Activated naive CD4-positive, alpha-beta T cell treated with Interleukin-2 at 50 U/mL for 16 hours (primary cell): ENCODE measurements at regions not wholly inside any gene's neighbourhood (a gene's known extent, or its start where the extent isn't known, plus 50 kb on each side); places are given as distances from the start of the nearest gene placed in this dataset.
"Not testable (repeated sequence)": the region's sequence is repeated elsewhere in the genome, so short reads cannot be mapped to it uniquely, and the experiment has no call there.

Source experiments
- DNase-seq: peaks from one replicate; pipeline ENCODE4 v3.0.0-alpha.2; 2020

GRCh38 chr16:59941594-59941993 is 1207.5 kb upstream of the GOT2 start:
- no peak for DNase-seq

- DNase-seq = no peak
Observed at GRCh38 chr16:59920054-59920453, 1185.9 kb upstream of the GOT2 start.

GRCh38 chr16:59913666-59914065 is 1179.5 kb upstream of the GOT2 start:
- no peak for DNase-seq

- no peak for DNase-seq
Observed at GRCh38 chr16:59909262-59909661, 1175.1 kb upstream of the GOT2 start.

- DNase-seq = no peak
Observed at GRCh38 chr16:59907611-59908010, 1173.5 kb upstream of the GOT2 start.

- DNase-seq = no peak
Observed at GRCh38 chr16:59905606-59906005, 1171.5 kb upstream of the GOT2 start.

- no peak for DNase-seq
Observed at GRCh38 chr16:59905131-59905530, 1171.0 kb upstream of the GOT2 start.

GRCh38 chr16:59899940-59900339 is 1165.8 kb upstream of the GOT2 start:
- DNase-seq = no peak

- no peak for DNase-seq
Observed at GRCh38 chr16:59892376-59892775, 1158.3 kb upstream of the GOT2 start.

- no peak for DNase-seq
Observed at GRCh38 chr16:59887856-59888255, 1153.7 kb upstream of the GOT2 start.

GRCh38 chr16:59886021-59886420 is 1151.9 kb upstream of the GOT2 start:
- no peak for DNase-seq

GRCh38 chr16:59881376-59881775 is 1147.3 kb upstream of the GOT2 start:
- DNase-seq = no peak

GRCh38 chr16:59880611-59881010 is 1146.5 kb upstream of the GOT2 start:
- no peak for DNase-seq

GRCh38 chr16:59878999-59879398 is 1144.9 kb upstream of the GOT2 start:
- DNase-seq = no peak

- no peak for DNase-seq
Observed at GRCh38 chr16:59878479-59878878, 1144.4 kb upstream of the GOT2 start.

- DNase-seq = no peak
Observed at GRCh38 chr16:59864981-59865666, 1131.0 kb upstream of the GOT2 start.

- DNase-seq = no peak
Observed at GRCh38 chr16:59859676-59860402, 1125.7 kb upstream of the GOT2 start.

GRCh38 chr16:59854846-59855439 is 1120.8 kb upstream of the GOT2 start:
- DNase-seq = no peak

GRCh38 chr16:59849716-59850115 is 1115.6 kb upstream of the GOT2 start:
- DNase-seq = no peak

GRCh38 chr16:59848296-59848695 is 1114.2 kb upstream of the GOT2 start:
- DNase-seq = no peak

GRCh38 chr16:59840169-59840568 is 1106.1 kb upstream of the GOT2 start:
- no peak for DNase-seq

GRCh38 chr16:59826767-59827166 is 1092.7 kb upstream of the GOT2 start:
- no peak for DNase-seq

- DNase-seq = not testable (repeated sequence)
Observed at GRCh38 chr16:59809488-59809887, 1075.4 kb upstream of the GOT2 start.

- DNase-seq = no peak
Observed at GRCh38 chr16:59783191-59783590, 1049.1 kb upstream of the GOT2 start.
